Thymus (tissue), 11 donors: ENCODE measurements at regions not wholly inside any gene's neighbourhood (a gene's known extent, or its start where the extent isn't known, plus 50 kb on each side); places are given as distances from the start of the nearest gene placed in this dataset.

Source experiments
- DNase-seq, 9 donors: peaks; one replicate each; pipeline ENCODE4 v3.0.0-alpha.2; 2013; ENCODE audit warnings: low spot score in 9 of 9, low read depth in 6 of 9, missing footprints in 1 of 9
- H3K27ac ChIP-seq, 2 donors: one replicate each; pipeline ENCODE4 v1.5.1; 2013; ENCODE audit warnings: control low read depth in 1 of 2, low read depth in 1 of 2, low read length in 1 of 2, mild to moderate bottlenecking in 1 of 2, moderate library complexity in 1 of 2
- H3K27me3 ChIP-seq, 2 donors: one replicate each; pipeline ENCODE4 v1.5.1; 2013; ENCODE audit warnings: low read length in 1 of 2; ENCODE audit not compliant: control insufficient read depth in 2 of 2, insufficient read depth in 1 of 2
- H3K36me3 ChIP-seq, 2 donors: one replicate each; pipeline ENCODE4 v1.5.1; 2013; ENCODE audit warnings: low read length in 1 of 2, mild to moderate bottlenecking in 1 of 2, moderate library complexity in 1 of 2; ENCODE audit not compliant: control insufficient read depth in 2 of 2, insufficient read depth in 2 of 2
- H3K4me1 ChIP-seq, 2 donors: one replicate each; pipeline ENCODE4 v1.5.1; 2013; ENCODE audit warnings: low read length in 2 of 2; ENCODE audit not compliant: control insufficient read depth in 2 of 2, insufficient read depth in 2 of 2
- H3K4me3 ChIP-seq, 2 donors: one replicate each; pipeline ENCODE4 v1.5.1; 2013; ENCODE audit warnings: low read length in 2 of 2, control low read depth in 1 of 2, mild to moderate bottlenecking in 1 of 2
- H3K9me3 ChIP-seq, 2 donors: one replicate each; pipeline ENCODE4 v1.5.1; 2013; ENCODE audit warnings: low read length in 1 of 2, mild to moderate bottlenecking in 1 of 2; ENCODE audit not compliant: control insufficient read depth in 2 of 2, insufficient read depth in 1 of 2
- WGBS: extraction: QIAGEN DNeasy Blood & Tissue Kit; methylation state at CpG from one replicate; pipeline ENCODE4 v1.1.7; 2013; 5-methylcytosine and 5-hydroxymethylcytosine counted together
- donor health status: healthy.

DNA sequence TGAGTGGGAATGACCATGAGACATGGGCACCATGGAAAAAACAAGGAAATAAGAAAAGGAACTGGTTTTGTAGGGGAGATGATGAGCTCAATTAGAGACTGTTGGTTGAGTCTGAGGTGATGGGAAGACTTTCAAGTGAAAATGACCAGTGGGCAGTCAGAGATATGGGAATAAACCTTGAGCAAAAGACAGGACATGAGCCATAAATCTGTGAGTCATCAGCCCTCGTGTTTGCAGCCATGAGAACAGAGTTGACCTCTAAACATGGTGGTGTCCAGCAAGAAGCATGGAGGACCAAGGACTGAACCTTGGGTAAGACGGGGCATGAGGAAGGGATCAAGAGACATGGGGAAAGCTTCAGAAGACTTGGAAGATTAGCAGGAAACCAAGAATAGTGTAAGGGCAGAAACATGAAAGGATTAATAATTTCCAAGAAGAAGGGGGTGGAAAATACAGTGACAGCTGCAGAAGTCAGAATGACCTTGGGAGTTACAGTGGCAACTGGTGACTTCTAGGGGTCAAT lies 280.6 kb upstream of the PRDM1 start:
- peaks cover 12 to 21% of the 10 kb centered on the region in 2 donors for H3K4me1 ChIP-seq
- H3K4me3 ChIP-seq, result no peak overlapping the region
- 92% methylated on average over 2 of the region's 2 CpGs for WGBS

DNA sequence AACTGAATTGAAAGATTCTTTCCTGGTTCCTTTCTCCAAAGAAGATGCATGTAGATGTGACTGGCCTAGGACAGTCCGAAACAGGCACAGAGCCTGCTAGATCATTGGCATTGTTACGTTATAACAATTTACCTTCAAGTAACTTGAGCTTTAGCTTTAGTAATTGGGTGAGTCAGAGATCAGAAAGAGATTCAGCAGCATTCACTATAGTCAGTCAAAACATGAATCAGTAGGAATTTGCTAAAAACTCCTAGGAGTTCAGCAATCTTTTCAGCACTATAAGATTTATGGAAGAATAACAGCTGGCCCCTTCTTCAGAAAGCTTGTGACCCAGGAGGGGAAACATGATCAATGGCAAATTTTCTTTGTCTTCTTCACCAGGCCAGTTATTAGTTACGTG lies 281.7 kb upstream of the PRDM1 start:
- H3K27ac ChIP-seq, result no peak overlapping the region
- no peak for DNase-seq
- no peak overlapping the region for H3K4me3 ChIP-seq
- H3K9me3 ChIP-seq, result no peaks in the 10 kb centered on the region
- no peaks in the 10 kb centered on the region for H3K36me3 ChIP-seq
- no peaks in the 10 kb centered on the region for H3K27me3 ChIP-seq
- peaks cover 2 to 10% of the 10 kb centered on the region in 2 donors for H3K4me1 ChIP-seq
- 66% methylated on average over 3 of the region's 3 CpGs for WGBS

More for the DNA sequence above, 280.6 kb upstream of the PRDM1 start:
- Histone ChIP-seq H3K36me3 (no peaks in the 10 kb centered on the region), H3K27ac (no peak overlapping the region), H3K9me3 (no peaks in the 10 kb centered on the region), H3K27me3 (no peaks in the 10 kb centered on the region)
- DNase-seq, result no peak

DNA sequence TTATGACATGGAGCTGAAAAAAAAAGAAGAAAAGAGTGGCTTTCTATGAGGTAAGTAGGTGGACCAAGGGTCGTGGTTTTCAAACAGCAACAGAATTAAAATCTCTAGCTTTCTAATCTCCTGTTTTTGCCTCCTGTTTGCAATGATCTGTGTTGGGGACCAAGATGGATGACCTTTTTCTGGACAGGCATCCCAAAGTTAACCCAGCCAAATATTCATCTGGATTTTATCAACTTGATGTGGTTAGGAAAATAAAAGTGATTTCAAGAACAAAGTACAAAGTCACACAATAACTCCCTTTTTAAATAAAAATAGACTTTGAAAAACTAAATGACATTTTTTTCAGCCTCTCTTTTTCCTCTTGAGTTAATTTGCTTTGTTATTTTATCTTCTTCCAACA lies 282.1 kb upstream of the PRDM1 start:
- no peak for DNase-seq
- Histone ChIP-seq H3K4me3 (no peak overlapping the region), H3K4me1 (peaks cover 2 to 9% of the 10 kb centered on the region in 2 donors), H3K27ac (no peak overlapping the region), H3K9me3 (no peaks in the 10 kb centered on the region), H3K27me3 (no peaks in the 10 kb centered on the region), H3K36me3 (no peaks in the 10 kb centered on the region)
- WGBS, result 81% methylated on average over 1 of the region's 1 CpG

DNA sequence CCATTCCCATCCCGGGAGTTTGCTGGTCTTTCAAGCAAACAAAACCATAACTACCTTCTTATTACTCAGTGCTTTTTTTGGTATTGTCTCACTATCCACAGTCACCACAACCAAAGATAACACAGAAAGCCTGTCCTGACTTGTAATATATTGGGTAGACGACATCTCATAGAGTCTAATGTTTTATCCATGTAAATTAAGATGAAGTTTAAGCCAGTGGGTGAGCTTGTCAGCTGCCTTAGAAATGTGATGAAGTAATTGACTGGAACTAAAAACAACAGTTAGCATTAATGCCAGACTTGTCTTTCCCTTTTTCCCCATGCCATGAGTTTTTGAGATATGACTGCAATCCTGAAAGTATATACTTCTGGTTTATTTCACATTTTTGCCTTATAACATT lies 282.7 kb upstream of the PRDM1 start:
- H3K27ac ChIP-seq, result no peak overlapping the region
- H3K36me3 ChIP-seq, result no peaks in the 10 kb centered on the region
- no peaks in the 10 kb centered on the region for H3K27me3 ChIP-seq
- H3K4me1 ChIP-seq, result peaks cover 0 to 3% of the 10 kb centered on the region in 2 donors
- no peak for DNase-seq
- 96% methylated on average over 2 of the region's 2 CpGs for WGBS
- no peak overlapping the region for H3K4me3 ChIP-seq
- no peaks in the 10 kb centered on the region for H3K9me3 ChIP-seq

DNA sequence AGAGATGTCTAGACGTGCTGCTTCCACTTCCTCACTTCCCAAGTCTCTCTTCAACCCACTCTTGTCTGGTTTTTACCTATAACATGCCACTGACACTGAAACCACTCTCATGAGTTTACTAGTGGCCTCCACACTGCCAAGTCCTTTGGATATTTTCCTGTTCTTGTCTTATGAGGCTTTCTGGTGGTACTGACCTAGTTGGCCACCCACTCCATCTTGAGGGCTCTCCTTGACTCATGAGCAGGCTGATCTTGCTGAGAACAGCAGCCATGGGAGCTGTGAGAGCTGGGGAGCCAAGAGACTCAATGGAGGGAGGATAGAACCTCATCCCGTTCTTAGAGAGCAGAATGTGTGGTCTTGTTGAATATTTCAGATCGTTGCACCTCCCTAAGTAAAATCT lies 283.4 kb upstream of the PRDM1 start:
- no peak for DNase-seq
- H3K36me3 ChIP-seq, result no peaks in the 10 kb centered on the region
- H3K9me3 ChIP-seq, result no peaks in the 10 kb centered on the region
- H3K27ac ChIP-seq, result no peak overlapping the region
- H3K4me3 ChIP-seq, result no peak overlapping the region
- 99% methylated on average over 3 of the region's 3 CpGs for WGBS
- H3K4me1 ChIP-seq, result peaks cover 0 to 3% of the 10 kb centered on the region in 2 donors
- H3K27me3 ChIP-seq, result no peaks in the 10 kb centered on the region

DNA sequence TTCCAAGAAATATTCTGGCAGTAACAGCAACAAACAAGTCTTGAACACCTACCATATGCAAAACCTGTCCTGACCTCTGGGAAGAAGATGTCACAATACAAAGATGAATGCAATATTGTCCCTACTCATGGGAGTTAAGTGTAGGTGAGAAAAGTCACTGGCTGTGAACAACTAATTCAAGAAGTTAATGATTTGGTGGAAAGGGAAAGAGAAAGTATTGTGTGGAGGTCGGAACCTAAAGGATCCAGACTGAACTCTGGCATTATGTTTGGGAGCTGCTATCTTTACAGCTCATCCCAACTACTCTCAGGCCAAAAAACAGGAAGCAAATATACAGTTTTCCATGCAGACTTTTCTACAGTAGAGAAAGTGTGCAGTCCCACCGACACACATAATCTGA lies 285.3 kb upstream of the PRDM1 start:
- Histone ChIP-seq H3K4me3 (no peak overlapping the region), H3K27ac (no peak overlapping the region), H3K4me1 (peaks cover 0 to 3% of the 10 kb centered on the region in 2 donors)

DNA sequence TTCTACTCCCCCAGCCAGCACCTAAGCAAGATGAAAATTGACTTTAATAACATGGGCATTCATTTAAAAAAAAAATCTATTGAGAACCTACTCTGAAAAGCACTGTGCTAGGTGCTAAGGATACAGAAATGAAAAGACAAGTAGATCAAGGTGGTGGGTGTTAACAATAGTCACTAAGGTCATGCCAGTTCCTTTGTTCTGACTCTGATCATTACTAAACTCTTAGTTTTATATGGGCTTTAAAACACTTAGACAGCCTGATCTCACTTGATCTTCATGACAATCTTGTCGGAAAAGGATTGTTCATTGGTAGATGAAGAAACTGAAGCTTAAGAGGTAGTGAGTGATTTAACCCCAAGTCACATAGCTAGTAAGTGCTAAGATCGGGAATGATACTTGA lies 285.7 kb upstream of the PRDM1 start:
- no peak overlapping the region for H3K4me3 ChIP-seq
- no peaks in the 10 kb centered on the region for H3K36me3 ChIP-seq
- no peaks in the 10 kb centered on the region for H3K9me3 ChIP-seq
- DNase-seq, result no peak
- no peaks in the 10 kb centered on the region for H3K27me3 ChIP-seq
- WGBS, result 98% methylated on average over 2 of the region's 2 CpGs
- H3K27ac ChIP-seq, result no peak overlapping the region
- H3K4me1 ChIP-seq, result peaks cover 0 to 3% of the 10 kb centered on the region in 2 donors

More for the DNA sequence above, 285.3 kb upstream of the PRDM1 start:
- no peaks in the 10 kb centered on the region for H3K9me3 ChIP-seq
- H3K36me3 ChIP-seq, result no peaks in the 10 kb centered on the region
- WGBS, result 92% methylated on average over 2 of the region's 2 CpGs
- no peaks in the 10 kb centered on the region for H3K27me3 ChIP-seq
- DNase-seq, result no peak

DNA sequence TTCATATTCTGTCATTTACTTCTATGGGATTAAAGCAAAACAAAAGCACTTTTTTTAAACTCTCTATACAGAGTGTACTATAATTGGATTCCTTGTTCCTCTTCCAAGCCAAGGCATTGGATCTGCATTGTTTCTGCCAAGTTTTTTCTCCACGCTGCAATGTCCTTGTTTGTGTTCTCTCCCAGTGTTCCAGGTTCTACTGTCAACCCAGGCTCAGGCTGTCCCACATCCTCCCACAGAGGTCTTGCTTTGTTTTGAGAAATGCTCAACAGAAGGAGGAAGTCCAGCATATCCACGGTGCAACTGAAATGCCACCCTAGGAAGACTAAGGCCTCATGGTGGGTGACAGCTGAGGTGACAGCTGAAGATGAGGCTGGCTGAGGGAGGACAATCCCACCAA lies 287.1 kb upstream of the PRDM1 start:
- no peaks in the 10 kb centered on the region for H3K36me3 ChIP-seq
- no peaks in the 10 kb centered on the region for H3K9me3 ChIP-seq
- no peak overlapping the region for H3K4me3 ChIP-seq
- DNase-seq, result no peak
- 51% methylated on average over 2 of the region's 2 CpGs for WGBS
- H3K4me1 ChIP-seq, result peaks cover 0 to 3% of the 10 kb centered on the region in 2 donors
- no peaks in the 10 kb centered on the region for H3K27me3 ChIP-seq
- H3K27ac ChIP-seq, result no peak overlapping the region

DNA sequence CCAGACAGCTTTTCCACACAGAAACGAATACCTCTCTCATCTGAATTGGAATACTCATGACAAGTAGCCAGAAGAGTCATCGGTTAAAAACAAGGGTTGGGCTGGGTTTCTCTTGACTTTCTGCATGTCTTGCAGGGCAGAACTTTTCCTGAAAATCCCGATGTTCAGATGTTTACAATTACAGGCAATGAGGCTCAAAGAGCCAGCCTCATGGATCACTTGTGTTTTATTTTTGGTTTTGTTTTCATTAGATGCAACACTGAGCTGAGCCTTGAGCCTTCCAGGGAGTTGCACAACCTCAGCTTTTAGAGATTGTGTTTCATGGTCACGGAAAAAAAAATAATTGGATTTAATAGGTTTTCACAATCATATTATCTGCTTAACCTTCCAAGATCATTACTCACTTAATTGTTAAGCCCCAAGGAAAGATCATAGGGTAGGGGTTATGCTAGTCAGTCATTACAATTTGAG lies 288.1 kb upstream of the PRDM1 start:
- Histone ChIP-seq H3K4me3 (no peak overlapping the region), H3K36me3 (no peaks in the 10 kb centered on the region), H3K9me3 (no peaks in the 10 kb centered on the region), H3K27ac (no peak overlapping the region), H3K4me1 (peaks cover 0 to 6% of the 10 kb centered on the region in 2 donors), H3K27me3 (no peaks in the 10 kb centered on the region)
- no peak for DNase-seq
- 95% methylated on average over 4 of the region's 4 CpGs for whole genome bisulfite sequencing
